ENCODE measurements at regions not wholly inside any gene's neighbourhood (a gene's known extent, or its start where the extent isn't known, plus 50 kb on each side); places are given as distances from the start of the nearest gene placed in this dataset.

DNA sequence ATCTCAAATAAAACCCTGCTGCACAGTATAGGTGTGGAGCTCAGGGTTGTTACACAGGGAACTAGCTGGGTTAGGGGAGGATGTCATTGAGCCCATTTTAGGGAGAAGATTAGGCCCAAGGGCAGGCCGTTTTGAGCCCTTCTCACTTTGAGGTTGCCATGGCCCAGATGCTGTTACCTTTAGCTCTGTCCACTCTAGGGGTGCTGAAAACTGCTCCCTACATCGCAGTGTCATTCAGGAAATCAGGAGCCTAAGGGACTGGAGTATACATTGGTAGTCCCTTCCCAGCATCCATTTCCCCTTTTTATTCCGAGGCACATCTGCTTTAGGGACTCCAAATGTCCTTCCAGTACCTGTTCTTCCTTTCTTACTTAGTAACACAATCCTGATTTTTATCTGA, 79.0 kb upstream of the SELENOK start:
- peaks cover 4 to 6% of the 10 kb centered on the region in 2 donors for H3K9me3 ChIP-seq
- no peak overlapping the region for H3K4me3 ChIP-seq
- TF ChIP-seq POLR2A (IDR thresholded peaks at IDR 0.05) (no peak), POLR2AphosphoS5 (IDR thresholded peaks at IDR 0.05) (no peak), EP300 (IDR thresholded peaks at IDR 0.05; ENCODE audit: low read depth) (no peak)
- TF ChIP-seq, protein P1, sequence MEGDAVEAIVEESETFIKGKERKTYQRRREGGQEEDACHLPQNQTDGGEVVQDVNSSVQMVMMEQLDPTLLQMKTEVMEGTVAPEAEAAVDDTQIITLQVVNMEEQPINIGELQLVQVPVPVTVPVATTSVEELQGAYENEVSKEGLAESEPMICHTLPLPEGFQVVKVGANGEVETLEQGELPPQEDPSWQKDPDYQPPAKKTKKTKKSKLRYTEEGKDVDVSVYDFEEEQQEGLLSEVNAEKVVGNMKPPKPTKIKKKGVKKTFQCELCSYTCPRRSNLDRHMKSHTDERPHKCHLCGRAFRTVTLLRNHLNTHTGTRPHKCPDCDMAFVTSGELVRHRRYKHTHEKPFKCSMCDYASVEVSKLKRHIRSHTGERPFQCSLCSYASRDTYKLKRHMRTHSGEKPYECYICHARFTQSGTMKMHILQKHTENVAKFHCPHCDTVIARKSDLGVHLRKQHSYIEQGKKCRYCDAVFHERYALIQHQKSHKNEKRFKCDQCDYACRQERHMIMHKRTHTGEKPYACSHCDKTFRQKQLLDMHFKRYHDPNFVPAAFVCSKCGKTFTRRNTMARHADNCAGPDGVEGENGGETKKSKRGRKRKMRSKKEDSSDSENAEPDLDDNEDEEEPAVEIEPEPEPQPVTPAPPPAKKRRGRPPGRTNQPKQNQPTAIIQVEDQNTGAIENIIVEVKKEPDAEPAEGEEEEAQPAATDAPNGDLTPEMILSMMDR (IDR thresholded peaks at IDR 0.05) = no peak
- in situ Hi-C loops (cut with MboI; ENCODE audit: low pct_ligation_motif_present in 1 of 4, low pct_unique_long_range_greater_than_20kb in 1 of 4, low sequenced_read_pairs in 3 of 4) (loop anchor here in 1 of 4 donors (25.0 kb wide), 1 partner anchor 392 kb away; no protein-coding TSS in a partner anchor), intact Hi-C loops (cut with DNase I; ENCODE audit: low total_unique reads) (no loop called here)
- H3K4me1 ChIP-seq = no peaks in the 10 kb centered on the region
- no peak for DNase-seq
- no peak overlapping the region for H3K27ac ChIP-seq
- no peaks in the 10 kb centered on the region for H3K27me3 ChIP-seq
- 46 to 83% methylated on average over 1 to 3 of the region's 3 CpGs for WGBS, 2 donors (ENCODE audit: low coverage in 1 of 2)
- H3K36me3 ChIP-seq = no peaks in the 10 kb centered on the region

DNA sequence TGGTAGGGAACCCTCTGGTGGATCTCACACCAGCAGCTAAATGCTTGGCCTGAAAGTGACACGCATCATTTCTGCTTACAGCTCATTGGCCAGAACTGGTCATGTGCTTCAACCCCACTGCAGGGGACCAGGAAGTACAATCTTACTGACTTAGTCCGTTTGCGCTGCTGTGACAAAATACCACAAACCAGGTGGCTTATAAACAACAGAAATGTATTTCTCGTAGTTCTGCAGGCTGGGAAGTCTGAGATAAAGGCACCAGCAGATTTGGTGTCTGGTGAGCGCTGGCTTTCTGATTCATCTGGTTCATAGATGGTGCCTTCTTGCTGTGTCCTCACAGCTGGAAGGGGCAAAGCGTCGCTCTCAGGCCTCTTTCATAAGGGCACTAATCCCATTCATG, 77.4 kb upstream of the SELENOK start:
- Histone ChIP-seq H3K27ac (no peak overlapping the region), H3K9me3 (peaks cover 4 to 6% of the 10 kb centered on the region in 2 donors), H3K27me3 (no peaks in the 10 kb centered on the region), H3K4me1 (no peaks in the 10 kb centered on the region), H3K36me3 (no peaks in the 10 kb centered on the region), H3K4me3 (no peak overlapping the region)
- intact Hi-C loops (cut with DNase I; ENCODE audit: low total_unique reads) (no loop called here), in situ Hi-C loops (cut with MboI; ENCODE audit: low pct_ligation_motif_present in 1 of 4, low pct_unique_long_range_greater_than_20kb in 1 of 4, low sequenced_read_pairs in 3 of 4) (loop anchor here in 1 of 4 donors (25.0 kb wide), 1 partner anchor 393 kb away; no protein-coding TSS in a partner anchor)
- no peak for DNase-seq
- TF ChIP-seq, protein P1 (IDR thresholded peaks at IDR 0.05) = no peak
- TF ChIP-seq EP300 (IDR thresholded peaks at IDR 0.05; ENCODE audit: low read depth) = no peak
- TF ChIP-seq POLR2AphosphoS5 (IDR thresholded peaks at IDR 0.05) = no peak
- TF ChIP-seq POLR2A (IDR thresholded peaks at IDR 0.05) = no peak
- WGBS, 2 donors (ENCODE audit: low coverage in 1 of 2) = 80% methylated on average over 7 of the region's 7 CpGs; no CpG with 5 or more reads in 1 of the 2 donors

DNA sequence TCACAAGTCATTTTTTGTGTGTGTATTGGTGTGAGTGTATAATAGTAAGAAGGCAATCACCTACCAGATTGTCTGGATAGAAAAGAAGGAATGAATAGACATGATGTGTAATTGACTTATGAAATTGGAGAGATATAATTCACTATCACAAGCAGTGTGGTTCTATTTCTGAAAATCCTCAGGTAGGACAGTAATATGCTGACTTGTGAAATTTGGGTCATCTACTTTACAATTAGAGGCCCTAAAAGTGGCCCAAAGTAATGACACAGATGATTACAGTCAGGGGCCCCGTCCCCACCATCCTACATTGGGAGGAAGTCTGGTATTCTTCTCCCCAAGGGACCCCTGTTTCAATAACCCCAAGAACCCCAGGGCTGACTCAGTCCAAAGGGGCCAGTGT, 73.6 kb upstream of the SELENOK start:
- 58 to 100% methylated on average over 1 of the region's 1 CpG for WGBS, 2 donors (ENCODE audit: low coverage in 1 of 2)
- intact Hi-C loops (cut with DNase I; ENCODE audit: low total_unique reads) (no loop called here), in situ Hi-C loops (cut with MboI; ENCODE audit: low pct_ligation_motif_present in 1 of 4, low pct_unique_long_range_greater_than_20kb in 1 of 4, low sequenced_read_pairs in 3 of 4) (loop anchor here in 1 of 4 donors (25.0 kb wide), 1 partner anchor 397 kb away; no protein-coding TSS in a partner anchor)
- Histone ChIP-seq H3K4me3 (no peak overlapping the region), H3K9me3 (peaks cover 0 to 6% of the 10 kb centered on the region in 2 donors), H3K27me3 (no peaks in the 10 kb centered on the region), H3K4me1 (no peaks in the 10 kb centered on the region), H3K36me3 (no peaks in the 10 kb centered on the region), H3K27ac (no peak overlapping the region)
- TF ChIP-seq POLR2A (IDR thresholded peaks at IDR 0.05) (no peak), EP300 (IDR thresholded peaks at IDR 0.05; ENCODE audit: low read depth) (no peak), POLR2AphosphoS5 (IDR thresholded peaks at IDR 0.05) (no peak)
- TF ChIP-seq, protein P1 (IDR thresholded peaks at IDR 0.05) = no peak
- no peak for DNase-seq

DNA sequence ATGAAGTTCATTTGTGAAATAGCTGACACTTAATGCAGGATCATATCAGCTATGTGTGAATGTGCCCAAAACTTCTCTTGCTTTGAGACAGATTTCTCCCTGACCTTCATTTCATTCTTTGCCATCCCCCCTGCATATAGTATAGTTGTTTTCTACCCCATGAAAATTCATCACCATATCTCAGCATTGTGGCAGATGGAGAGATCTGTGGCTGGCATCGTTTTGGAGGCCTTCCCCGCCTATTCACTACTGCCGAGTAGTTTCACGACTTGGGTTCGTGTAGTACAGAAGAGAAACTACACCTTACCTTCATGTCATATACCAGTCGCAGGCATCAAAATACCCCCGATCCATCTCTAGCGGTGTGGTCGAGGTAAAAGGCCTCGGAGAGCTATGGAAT, 66.2 kb upstream of the SELENOK start:
- Histone ChIP-seq H3K27me3 (no peaks in the 10 kb centered on the region), H3K27ac (no peak overlapping the region), H3K4me3 (no peak overlapping the region), H3K9me3 (no peaks in the 10 kb centered on the region), H3K4me1 (no peaks in the 10 kb centered on the region), H3K36me3 (no peaks in the 10 kb centered on the region)
- no peak for DNase-seq
- intact Hi-C loops (cut with DNase I; ENCODE audit: low total_unique reads) (no loop called here), in situ Hi-C loops (cut with MboI; ENCODE audit: low pct_ligation_motif_present in 1 of 4, low pct_unique_long_range_greater_than_20kb in 1 of 4, low sequenced_read_pairs in 3 of 4) (loop anchor here in 1 of 4 donors (25.0 kb wide), 1 partner anchor 404 kb away; no protein-coding TSS in a partner anchor)
- TF ChIP-seq EP300 (IDR thresholded peaks at IDR 0.05; ENCODE audit: low read depth) = no peak
- no peak for TF ChIP-seq POLR2AphosphoS5 (IDR thresholded peaks at IDR 0.05)
- TF ChIP-seq, protein P1 (IDR thresholded peaks at IDR 0.05) = no peak
- TF ChIP-seq POLR2A (IDR thresholded peaks at IDR 0.05) = no peak
- 94% methylated on average over 10 of the region's 10 CpGs for WGBS, 2 donors (ENCODE audit: low coverage in 1 of 2)
